Vagina (tissue), 2 donors: ENCODE measurements at regions not wholly inside any gene's neighbourhood (a gene's known extent, or its start where the extent isn't known, plus 50 kb on each side); places are given as distances from the start of the nearest gene placed in this dataset.

Experiments
- DNase-seq, 2 donors: peaks; one replicate each; pipeline ENCODE4 v3.0.0-alpha.2; 2017; ENCODE audit errors: extremely low spot score in 2 of 2
- H3K27ac ChIP-seq: fragments of 200-600 bp; sonication (generic); one replicate; pipeline ENCODE4 v1.5.1; 2019
- H3K27me3 ChIP-seq: fragments of 200-600 bp; sonication (generic); one replicate; pipeline ENCODE4 v1.5.1; 2019
- H3K36me3 ChIP-seq, 2 donors: fragments of 200-600 bp; sonication (generic); one replicate each; pipeline ENCODE4 v1.5.1; 2017 to 2019
- H3K4me1 ChIP-seq: fragments of 200-600 bp; sonication (generic); one replicate; pipeline ENCODE4 v1.5.1; 2019
- H3K4me3 ChIP-seq, 2 donors: fragments of 200-600 bp; sonication (generic); 1 replicate in 1 of 2; 2 replicates in 1 of 2; pipeline ENCODE4 v1.5.1; 2016 to 2019
- H3K9me3 ChIP-seq: fragments of 200-600 bp; sonication (generic); one replicate; pipeline ENCODE4 v1.5.1; 2019
- POLR2A ChIP-seq, 2 donors: fragments of 450-650 bp; IDR thresholded peaks; one replicate each; pipeline ENCODE4 v1.6.1; 2017; ENCODE audit warnings: antibody characterized with exemption in 2 of 2, mild to moderate bottlenecking in 2 of 2, moderate library complexity in 2 of 2
- POLR2AphosphoS5 ChIP-seq, 2 donors: sonication (generic); formaldehyde crosslinking; IDR thresholded peaks; one replicate each; pipeline ENCODE4 v1.9.0; 2017; ENCODE audit warnings: antibody characterized with exemption in 2 of 2, mild to moderate bottlenecking in 2 of 2, low read depth in 1 of 2; ENCODE audit not compliant: insufficient read depth in 1 of 2
- intact Hi-C: fragments of 100-400 bp; cut with DNase I; formaldehyde crosslinking; loops from one replicate; pipeline ENCODE4 v1.15.1; 2023
- TF ChIP-seq, protein P1 (sequence below), 3 experiments: fragments of 450-650 bp in 2 of 3; fragments of 200-600 bp in 1 of 3; sonication (generic) in 1 of 3; IDR thresholded peaks; one replicate each; pipeline ENCODE4 v1.5.1; 2017 to 2019; ENCODE audit warnings: antibody characterized with exemption in 3 of 3, mild to moderate bottlenecking in 2 of 3, moderate library complexity in 2 of 3

DNA sequence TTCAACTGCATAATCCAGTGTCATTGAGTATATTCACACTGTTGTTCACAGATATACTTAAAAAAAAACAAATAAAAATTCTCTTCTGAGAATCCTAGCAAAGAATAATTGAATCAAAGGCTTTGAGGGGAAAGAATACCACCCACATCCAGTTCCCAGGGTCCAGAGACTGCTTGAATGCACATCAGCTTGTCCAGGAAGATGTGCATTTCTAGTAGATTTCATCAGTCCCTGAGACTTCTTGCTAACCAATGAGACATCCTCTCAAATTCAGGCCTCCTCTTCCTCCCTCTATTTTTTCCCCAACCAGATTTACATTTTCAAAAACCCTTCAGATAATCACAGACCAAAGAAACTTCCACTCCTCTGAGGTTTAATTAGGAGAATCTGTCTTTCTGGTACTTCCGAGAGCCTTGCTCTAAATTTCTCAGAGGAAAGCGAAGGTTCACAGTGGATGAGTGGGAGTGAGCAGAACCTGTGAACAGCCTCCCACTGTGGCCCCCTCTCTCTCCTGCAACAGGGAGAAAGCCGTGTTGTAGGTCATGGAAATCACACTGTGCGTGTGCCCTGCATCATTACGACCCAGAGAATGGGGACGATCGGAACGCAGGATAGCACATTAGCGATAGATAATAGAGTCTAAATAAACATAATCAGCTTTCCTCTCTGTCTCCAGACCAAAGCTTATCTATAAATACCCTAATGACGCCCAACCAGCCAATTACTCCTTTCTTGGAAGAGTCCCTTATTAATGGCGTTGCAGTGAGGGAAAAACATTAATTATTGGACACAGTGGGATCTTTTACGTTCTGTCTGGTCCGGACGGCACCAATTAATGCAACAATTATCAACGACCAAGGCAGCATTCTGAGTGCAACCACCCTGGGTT lies 212.5 kb downstream of the EMX2 start:
- Histone ChIP-seq H3K27me3 (no peaks in the 10 kb centered on the region), H3K9me3 (no peaks in the 10 kb centered on the region), H3K27ac (no peak overlapping the region), H3K4me3 (no peak overlapping the region), H3K4me1 (no peaks in the 10 kb centered on the region), H3K36me3 (no peaks in the 10 kb centered on the region)
- intact Hi-C loops: no loop called here
- peak in 1 of 2 donors; percentile 44 for DNase-seq
- TF ChIP-seq POLR2AphosphoS5 (IDR thresholded peaks at IDR 0.05; ENCODE audit: insufficient read depth in 1 of 2, low read depth in 1 of 2) (no peak), POLR2A (IDR thresholded peaks at IDR 0.05) (no peak)
- TF ChIP-seq, protein P1, sequence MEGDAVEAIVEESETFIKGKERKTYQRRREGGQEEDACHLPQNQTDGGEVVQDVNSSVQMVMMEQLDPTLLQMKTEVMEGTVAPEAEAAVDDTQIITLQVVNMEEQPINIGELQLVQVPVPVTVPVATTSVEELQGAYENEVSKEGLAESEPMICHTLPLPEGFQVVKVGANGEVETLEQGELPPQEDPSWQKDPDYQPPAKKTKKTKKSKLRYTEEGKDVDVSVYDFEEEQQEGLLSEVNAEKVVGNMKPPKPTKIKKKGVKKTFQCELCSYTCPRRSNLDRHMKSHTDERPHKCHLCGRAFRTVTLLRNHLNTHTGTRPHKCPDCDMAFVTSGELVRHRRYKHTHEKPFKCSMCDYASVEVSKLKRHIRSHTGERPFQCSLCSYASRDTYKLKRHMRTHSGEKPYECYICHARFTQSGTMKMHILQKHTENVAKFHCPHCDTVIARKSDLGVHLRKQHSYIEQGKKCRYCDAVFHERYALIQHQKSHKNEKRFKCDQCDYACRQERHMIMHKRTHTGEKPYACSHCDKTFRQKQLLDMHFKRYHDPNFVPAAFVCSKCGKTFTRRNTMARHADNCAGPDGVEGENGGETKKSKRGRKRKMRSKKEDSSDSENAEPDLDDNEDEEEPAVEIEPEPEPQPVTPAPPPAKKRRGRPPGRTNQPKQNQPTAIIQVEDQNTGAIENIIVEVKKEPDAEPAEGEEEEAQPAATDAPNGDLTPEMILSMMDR (IDR thresholded peaks at IDR 0.05): no peak

DNA sequence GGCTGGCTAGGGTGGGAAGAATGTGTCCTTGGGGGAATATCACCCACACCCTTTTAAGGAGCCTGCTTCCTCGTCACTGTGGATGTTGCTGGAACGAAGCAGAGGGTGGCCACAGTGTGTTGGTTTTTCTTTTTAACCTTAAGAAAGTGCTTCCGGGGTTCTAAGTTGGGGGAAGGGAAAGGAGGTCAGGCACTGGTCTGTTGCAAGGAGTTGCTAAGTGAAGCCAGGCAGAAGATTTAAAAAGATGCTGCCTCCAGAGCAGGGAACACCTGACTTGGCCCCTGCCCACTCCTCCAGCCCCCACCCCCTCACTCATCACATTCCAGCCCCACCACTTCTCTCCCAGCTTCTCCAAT lies 213.1 kb downstream of the EMX2 start:
- Histone ChIP-seq H3K9me3 (no peaks in the 10 kb centered on the region), H3K4me1 (no peaks in the 10 kb centered on the region), H3K27ac (no peak overlapping the region), H3K4me3 (no peak overlapping the region), H3K27me3 (no peaks in the 10 kb centered on the region), H3K36me3 (no peaks in the 10 kb centered on the region)
- intact Hi-C loops: no loop called here
- TF ChIP-seq POLR2AphosphoS5 (IDR thresholded peaks at IDR 0.05; ENCODE audit: insufficient read depth in 1 of 2, low read depth in 1 of 2) (no peak), POLR2A (IDR thresholded peaks at IDR 0.05) (no peak)
- TF ChIP-seq, protein P1 (IDR thresholded peaks at IDR 0.05): no peak
- peak in 1 of 2 donors; percentile 58 for DNase-seq

DNA sequence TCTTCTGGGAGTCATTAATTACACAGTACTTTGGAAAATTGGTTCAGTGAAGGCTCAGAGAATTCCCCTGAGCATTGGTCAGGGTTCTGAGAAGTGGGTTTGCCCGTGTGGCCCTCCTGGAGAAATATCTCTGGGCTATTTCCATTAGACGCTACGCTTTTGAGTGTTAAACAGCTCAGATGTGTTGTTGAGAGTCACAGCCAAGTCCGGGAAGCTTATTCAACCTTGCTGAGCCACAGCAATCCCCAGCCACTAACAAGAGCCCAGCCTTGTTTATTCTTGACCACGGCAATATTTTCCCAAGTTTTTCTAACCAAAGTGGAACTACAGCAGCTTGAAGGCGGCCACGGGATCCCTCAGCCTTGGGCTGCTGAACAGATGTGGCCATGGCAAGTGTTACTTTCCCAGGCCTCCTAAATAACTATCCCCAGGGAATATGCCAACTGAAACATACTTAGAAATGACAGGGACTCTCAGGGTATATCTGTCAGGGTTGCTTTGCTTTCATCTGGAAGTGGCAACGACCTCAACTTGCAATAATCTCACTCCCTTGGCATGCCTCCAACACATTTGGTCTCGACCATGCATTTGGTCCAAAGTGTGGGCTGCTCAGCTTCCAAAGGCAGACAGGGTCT lies 214.7 kb downstream of the EMX2 start:
- TF ChIP-seq, protein P1 (IDR thresholded peaks at IDR 0.05): no peak
- TF ChIP-seq POLR2A (IDR thresholded peaks at IDR 0.05): no peak
- TF ChIP-seq POLR2AphosphoS5 (IDR thresholded peaks at IDR 0.05; ENCODE audit: insufficient read depth in 1 of 2, low read depth in 1 of 2): no peak
- H3K4me1 ChIP-seq: no peaks in the 10 kb centered on the region
- DNase-seq: peak in 1 of 2 donors; percentile 62
- no peak overlapping the region for H3K4me3 ChIP-seq
- no peaks in the 10 kb centered on the region for H3K36me3 ChIP-seq
- H3K27ac ChIP-seq: no peak overlapping the region
- no peaks in the 10 kb centered on the region for H3K9me3 ChIP-seq
- intact Hi-C loops: no loop called here
- H3K27me3 ChIP-seq: no peaks in the 10 kb centered on the region

DNA sequence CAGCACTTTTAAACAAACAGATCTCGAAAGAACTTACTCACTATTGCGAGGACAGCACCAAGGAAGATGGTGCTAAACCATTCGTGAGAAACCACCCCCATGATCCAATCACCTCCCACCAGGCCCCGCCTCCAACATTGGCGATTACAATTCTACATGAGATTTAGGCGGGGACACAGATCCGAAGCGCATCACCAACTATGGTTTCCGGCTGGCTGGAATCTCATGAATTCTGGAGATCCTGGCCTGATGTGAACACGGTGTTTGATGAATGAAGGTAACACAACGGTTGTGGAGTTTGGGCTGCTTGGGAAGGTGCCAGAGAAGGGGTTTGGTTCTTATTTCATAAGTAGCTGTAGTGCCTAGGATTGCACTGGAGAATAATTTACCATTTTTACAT lies 216.7 kb downstream of the EMX2 start:
- DNase-seq: peak in 1 of 2 donors; percentile 40
- intact Hi-C loops: no loop called here
- TF ChIP-seq, protein P1 (IDR thresholded peaks at IDR 0.05): no peak
- TF ChIP-seq POLR2A (IDR thresholded peaks at IDR 0.05) (no peak), POLR2AphosphoS5 (IDR thresholded peaks at IDR 0.05; ENCODE audit: insufficient read depth in 1 of 2, low read depth in 1 of 2) (no peak)

DNA sequence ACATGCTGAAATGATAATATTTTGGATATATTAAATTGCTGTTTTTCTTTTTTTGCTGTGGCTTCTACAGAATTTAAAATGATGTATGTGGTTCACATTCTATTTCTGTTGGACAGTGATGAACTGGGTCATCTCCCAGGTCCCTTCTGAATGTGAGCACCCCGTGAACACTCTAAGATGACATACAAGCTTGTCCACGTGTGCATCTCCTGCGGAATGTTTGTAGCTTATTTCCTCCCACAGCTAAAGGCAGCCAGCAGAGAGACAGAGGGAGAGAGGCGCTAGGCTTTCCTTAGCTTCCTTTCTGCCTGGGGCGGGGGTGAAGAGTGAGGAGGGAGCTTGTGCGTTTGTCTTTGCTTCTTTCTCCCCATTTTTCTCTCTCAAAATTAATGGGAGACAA lies 219.1 kb downstream of the EMX2 start:
- Histone ChIP-seq H3K27ac (no peak overlapping the region), H3K9me3 (no peaks in the 10 kb centered on the region), H3K4me3 (no peak overlapping the region), H3K27me3 (no peaks in the 10 kb centered on the region), H3K36me3 (no peaks in the 10 kb centered on the region), H3K4me1 (no peaks in the 10 kb centered on the region)
- DNase-seq: no peak
- intact Hi-C loops: no loop called here
- no peak for TF ChIP-seq POLR2A (IDR thresholded peaks at IDR 0.05)
- TF ChIP-seq POLR2AphosphoS5 (IDR thresholded peaks at IDR 0.05; ENCODE audit: insufficient read depth in 1 of 2, low read depth in 1 of 2): no peak
- TF ChIP-seq, protein P1 (IDR thresholded peaks at IDR 0.05): no peak

More for the DNA sequence above, 216.7 kb downstream of the EMX2 start:
- Histone ChIP-seq H3K4me1 (no peaks in the 10 kb centered on the region), H3K27ac (no peak overlapping the region), H3K4me3 (no peak overlapping the region), H3K9me3 (no peaks in the 10 kb centered on the region), H3K27me3 (no peaks in the 10 kb centered on the region), H3K36me3 (no peaks in the 10 kb centered on the region)
